ENCODE measurements at regions not wholly inside any gene's neighbourhood (a gene's known extent, or its start where the extent isn't known, plus 50 kb on each side); places are given as distances from the start of the nearest gene placed in this dataset.

GRCh38 chr7:68722044-68722443, 876.2 kb upstream of the AUTS2 start:
- no peak for TF ChIP-seq CTCF (IDR thresholded peaks at IDR 0.05)
- no peak for TF ChIP-seq POLR2A (IDR thresholded peaks at IDR 0.05)
